Fibroblast of skin of left quadriceps (primary cell): ENCODE measurements at regions not wholly inside any gene's neighbourhood (a gene's known extent, or its start where the extent isn't known, plus 50 kb on each side); places are given as distances from the start of the nearest gene placed in this dataset.

Experiments
- DNase-seq, 2 experiments: peaks; one replicate each; pipeline ENCODE4 v3.0.0-alpha.2; 2013; ENCODE audit warnings: low read depth in 2 of 2

- no peak for DNase-seq
Measured at GRCh38 chr3:117400303-117400702, 690.7 kb downstream of the TUSC7 start.

GRCh38 chr3:117404141-117404540 lies 694.6 kb downstream of the TUSC7 start:
- DNase-seq = no peak

DNA sequence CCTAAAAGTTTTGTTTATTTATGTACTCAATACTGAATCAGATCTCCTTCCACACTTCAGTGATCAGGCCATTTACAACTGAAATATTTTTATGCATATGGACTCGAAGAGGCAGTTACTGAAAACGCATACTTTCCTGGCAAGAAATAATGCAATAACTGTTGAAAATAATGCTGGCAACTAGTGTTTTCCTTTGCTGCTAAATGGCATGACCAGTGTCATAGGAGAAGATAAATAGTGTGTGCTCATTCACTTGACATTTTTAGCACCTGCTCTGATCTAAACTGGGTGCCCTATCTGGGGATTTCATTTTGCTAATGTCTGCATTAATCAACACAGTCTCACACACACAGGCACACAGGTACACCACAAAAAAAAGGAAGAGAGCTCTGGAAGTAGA lies 695.2 kb downstream of the TUSC7 start:
- no peak for DNase-seq

- DNase-seq = no peak
Measured at GRCh38 chr3:117405359-117405758, 695.8 kb downstream of the TUSC7 start.

GRCh38 chr3:117407317-117407716 lies 697.7 kb downstream of the TUSC7 start:
- DNase-seq = no peak

- peak in 1 of 2 experiments; percentile 23 for DNase-seq
Measured at GRCh38 chr3:117408811-117409210, 699.2 kb downstream of the TUSC7 start.

- no peak for DNase-seq
Measured at GRCh38 chr3:117409256-117409655, 699.7 kb downstream of the TUSC7 start.

DNA sequence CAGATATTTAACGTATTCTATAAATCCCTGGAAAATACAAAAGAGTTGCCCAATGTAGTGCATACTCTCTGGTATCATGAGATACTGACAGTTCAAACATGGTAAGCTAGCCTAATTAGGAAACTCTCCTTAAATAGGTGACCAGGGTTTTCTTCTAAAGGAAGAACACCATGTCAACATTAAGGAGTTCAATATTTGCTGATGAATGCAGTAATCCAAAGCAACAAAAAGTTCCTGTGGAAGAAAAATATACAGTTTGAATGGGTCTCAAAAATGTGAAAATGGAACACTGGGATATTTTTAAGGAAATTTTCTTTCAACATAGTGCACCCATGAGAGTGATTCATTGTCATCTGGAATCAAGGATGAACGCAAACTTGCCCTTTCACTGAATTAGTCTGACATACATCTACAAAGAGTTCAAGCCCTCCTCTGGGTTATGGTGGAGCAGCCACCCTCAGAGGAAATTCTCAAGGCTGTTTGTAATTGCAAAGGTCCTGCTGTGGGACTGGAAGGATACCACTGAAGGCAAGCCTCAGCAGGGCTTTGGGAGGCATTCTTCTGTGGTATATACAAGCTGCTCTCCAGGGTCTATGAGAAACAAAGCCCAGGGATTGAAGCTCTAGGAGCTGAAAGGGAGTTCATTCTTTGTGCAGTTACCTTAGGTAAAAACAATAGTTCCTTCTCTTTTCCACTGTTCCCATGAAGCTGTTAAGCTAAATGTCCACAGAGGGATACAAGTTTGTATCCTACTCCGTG lies 700.3 kb downstream of the TUSC7 start:
- DNase-seq = peak in 1 of 2 experiments; percentile 6

- DNase-seq = no peak
Measured at GRCh38 chr3:117411971-117412370, 702.4 kb downstream of the TUSC7 start.

DNA sequence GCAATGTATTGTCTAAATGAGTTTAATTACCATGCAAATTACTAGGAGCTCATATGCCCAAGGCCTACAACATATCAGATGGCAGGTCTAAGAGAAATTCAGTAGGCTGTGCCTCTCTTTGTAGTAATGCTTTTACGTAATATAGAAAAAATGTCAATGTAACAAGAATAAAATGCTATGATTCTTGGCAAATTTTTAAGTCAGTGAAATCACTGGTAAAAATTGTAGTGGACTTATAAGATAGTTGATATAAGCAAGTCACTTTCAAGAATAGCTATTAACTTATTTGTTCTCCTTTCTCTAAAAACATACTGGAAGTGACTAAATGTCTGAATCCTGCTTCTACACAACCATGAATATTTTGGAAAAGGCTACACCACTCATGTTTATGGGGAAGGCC lies 707.8 kb downstream of the TUSC7 start:
- no peak for DNase-seq

GRCh38 chr3:117427081-117427480 lies 717.5 kb downstream of the TUSC7 start:
- no peak for DNase-seq

DNA sequence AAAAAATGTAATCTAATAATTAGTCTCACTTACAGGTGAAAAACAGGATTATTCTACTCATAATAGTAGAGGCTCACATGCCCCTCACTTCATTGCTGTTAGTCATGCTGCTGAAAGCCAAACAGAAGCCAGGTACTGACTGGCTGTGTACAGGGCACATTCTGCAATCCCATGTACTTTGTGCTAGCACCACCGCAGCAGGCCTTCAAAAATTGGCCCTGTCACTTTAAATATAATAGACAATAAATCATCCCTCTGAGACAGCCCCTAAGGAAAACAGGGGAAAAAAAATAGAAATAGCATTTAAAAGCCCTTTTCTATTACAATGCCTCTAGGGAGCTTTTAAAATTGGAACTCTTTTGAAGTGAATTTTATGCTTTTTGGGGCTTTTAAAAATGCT lies 723.8 kb downstream of the TUSC7 start:
- no peak for DNase-seq

DNA sequence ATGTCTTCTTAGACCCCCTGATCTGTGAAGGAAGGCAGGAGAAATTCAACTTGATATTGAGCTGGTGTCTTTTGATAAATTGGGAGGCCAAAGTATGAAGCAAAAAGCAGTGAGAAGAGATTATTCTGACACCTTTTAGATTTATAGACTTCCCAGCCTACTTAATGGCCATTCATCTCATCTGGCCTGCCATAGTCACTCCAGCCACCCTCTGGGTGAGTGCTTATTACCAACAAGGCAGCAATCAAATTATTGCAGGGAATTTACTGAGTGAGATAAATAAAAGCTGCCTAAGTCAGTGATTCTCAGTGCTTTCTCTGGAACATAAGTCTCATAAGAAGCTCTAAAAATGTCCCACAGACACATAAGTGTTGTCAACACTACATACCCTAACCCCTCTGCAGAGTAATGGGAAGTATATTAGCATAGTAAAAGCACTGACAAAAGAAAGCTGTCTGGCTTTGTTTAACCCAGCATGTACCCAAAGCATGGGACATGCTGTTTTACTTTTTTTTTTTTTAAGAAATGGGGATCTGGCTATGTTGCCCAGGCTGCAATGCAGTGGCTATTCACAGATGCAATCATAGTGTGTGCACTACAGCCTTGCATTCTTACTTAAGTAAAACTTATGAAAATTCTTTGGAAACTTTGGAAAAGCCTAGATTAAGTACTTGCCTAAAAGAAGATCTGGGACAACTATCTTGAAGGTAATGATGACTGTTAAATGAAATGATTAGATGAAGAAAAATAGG lies 725.3 kb downstream of the TUSC7 start:
- DNase-seq = no peak

DNA sequence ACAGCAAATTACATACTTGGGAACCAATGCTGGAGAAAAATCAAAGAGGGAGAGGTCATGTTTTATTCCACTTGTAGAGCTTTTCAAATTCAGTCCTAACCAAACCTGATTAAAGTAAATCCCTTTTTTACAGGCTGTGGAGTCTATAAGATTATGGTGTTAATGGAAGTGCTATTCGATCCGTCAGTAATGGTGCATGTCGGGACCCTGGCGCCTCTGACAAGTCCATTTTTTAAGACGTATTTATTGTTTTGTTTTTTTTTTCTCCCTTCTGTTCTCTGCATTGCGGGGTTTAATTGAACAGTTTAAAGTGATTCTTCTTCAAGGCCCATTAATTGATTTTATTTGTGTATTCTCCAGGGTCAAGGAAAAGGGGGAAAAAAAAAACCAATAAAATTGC lies 725.9 kb downstream of the TUSC7 start:
- no peak for DNase-seq

DNA sequence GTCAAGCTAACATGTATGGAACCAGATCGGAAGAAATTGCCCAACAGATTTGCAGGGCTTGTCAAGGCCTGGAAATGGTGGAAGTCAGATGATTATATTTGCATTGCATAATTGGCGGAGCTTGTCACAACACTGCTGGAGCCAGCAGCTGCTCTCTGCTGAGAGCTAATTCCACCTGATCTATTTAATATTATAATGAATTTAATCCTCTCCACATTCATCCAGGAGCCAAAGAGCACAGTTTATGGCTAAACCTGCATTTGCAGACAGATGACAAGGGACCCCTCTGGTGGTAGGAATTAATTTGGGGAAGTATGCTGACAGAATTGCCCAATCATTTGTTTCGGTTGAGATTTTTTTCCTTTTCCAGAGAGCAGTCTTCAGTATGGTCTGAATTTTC lies 730.2 kb downstream of the TUSC7 start:
- DNase-seq = peak; percentile 10 to 27

DNA sequence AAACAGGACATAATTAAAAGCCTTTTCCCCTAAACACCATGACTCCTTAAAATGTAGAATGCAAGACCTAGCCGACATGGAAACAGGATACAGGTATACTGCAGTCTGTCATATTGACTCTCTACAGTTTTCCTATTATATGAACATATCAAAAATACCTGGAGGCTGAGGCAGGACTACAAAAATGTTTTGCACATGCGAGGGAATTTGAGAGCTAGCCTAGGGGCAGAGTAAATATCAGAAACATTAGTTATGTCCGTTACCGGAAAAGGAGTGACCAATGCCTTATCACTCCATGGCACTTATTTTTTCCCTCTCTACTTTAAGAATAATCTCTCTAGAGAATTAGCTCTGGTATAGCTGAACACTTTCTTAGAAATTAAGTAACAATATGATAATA lies 732.3 kb downstream of the TUSC7 start:
- no peak for DNase-seq

- no peak for DNase-seq
Measured at GRCh38 chr3:117442566-117442965, 733.0 kb downstream of the TUSC7 start.

DNA sequence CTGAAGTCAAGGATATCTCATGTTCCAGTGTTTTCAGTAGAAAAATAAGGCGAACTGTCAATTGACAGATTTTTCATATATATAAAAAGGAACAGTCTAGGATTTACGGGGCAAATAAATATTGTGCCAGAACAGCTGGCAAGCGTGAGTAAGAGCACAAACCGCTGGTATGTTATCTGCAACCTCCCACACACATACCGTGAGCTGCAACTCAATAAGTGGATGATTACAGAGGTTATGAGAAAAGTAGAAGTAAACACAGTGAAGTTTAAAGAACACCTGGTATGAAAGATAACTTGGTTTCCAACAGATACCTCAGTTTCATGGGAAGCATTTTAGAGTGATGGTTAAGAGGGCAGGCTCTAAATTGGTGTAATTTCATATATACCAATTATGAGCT lies 733.4 kb downstream of the TUSC7 start:
- DNase-seq = no peak

DNA sequence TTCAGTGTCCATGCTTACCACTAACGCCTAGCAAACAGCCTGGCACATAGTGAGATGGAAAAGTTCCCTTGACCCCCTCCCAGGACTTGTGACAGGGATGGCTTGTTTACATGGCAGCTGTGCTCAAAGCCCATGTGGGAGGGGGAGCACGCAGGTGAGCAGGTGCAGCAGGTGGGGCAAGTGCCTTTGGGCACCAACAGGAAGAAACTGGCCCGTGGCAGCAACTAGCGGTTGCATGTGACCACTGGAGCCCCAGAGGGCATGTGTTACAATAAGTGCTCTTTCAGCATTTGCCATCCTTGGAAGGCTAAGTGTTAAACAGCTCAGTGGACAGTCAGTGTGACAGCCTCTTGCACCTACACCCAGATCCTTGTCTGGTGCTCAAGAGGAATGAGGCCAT lies 734.6 kb downstream of the TUSC7 start:
- no peak for DNase-seq

DNA sequence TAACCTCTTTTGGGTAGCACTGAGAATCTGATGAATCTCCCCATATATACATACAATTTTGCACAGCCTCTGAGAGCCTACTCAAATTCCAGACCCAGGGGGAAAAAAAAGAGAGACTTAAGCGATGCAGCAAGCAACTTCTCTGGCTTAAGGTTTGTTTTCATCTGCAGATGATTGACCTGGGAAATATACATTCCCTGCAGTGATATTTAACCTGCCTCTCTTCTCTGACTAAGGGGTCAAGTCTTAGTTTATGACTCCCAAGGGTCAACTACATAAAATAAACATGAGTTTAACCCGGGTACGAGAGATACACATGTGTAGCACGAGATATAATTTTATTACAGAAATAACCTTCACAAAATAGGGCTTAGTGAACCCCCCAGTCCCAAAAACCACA lies 737.8 kb downstream of the TUSC7 start:
- no peak for DNase-seq

- DNase-seq = no peak
Measured at GRCh38 chr3:117450026-117450425, 740.4 kb downstream of the TUSC7 start.

- DNase-seq = no peak
Measured at GRCh38 chr3:117454254-117454653, 744.7 kb downstream of the TUSC7 start.

DNA sequence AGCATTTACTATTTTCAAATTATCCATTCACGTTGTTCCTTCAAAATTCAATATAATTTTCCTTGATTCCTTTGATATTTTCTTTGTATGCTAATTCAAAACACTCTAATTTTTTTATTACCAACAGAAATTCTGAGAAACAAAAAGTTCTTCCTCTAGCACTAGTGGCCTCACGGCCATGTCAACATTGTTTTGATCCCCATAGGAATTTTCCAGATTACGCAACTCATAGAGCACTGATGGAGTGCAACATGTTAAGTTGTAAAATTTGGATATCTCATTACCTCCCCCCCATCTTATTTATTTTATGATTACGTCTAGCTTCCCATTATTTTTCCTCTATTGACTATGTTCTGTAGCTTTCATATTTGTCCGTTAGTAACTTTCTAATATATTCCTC lies 745.3 kb downstream of the TUSC7 start:
- no peak for DNase-seq
